Lower leg skin (tissue), 3 donors: ENCODE measurements at regions not wholly inside any gene's neighbourhood (a gene's known extent, or its start where the extent isn't known, plus 50 kb on each side); places are given as distances from the start of the nearest gene placed in this dataset.
"Not testable (repeated sequence)": the region's sequence is repeated elsewhere in the genome, so short reads cannot be mapped to it uniquely, and the experiment has no call there.

Experiments used
- POLR2A ChIP-seq, 2 donors: fragments of 450-650 bp; IDR thresholded peaks; one replicate each; pipeline ENCODE4 v1.6.1; 2016 to 2017; ENCODE audit warnings: antibody characterized with exemption in 2 of 2, mild to moderate bottlenecking in 1 of 2, moderate library complexity in 1 of 2
- TF ChIP-seq, protein P1 (sequence below), 3 donors: fragments of 450-650 bp; IDR thresholded peaks; one replicate each; pipeline ENCODE4 v1.5.1; 2016; ENCODE audit warnings: antibody characterized with exemption in 3 of 3, mild to moderate bottlenecking in 3 of 3, moderate library complexity in 2 of 3

DNA sequence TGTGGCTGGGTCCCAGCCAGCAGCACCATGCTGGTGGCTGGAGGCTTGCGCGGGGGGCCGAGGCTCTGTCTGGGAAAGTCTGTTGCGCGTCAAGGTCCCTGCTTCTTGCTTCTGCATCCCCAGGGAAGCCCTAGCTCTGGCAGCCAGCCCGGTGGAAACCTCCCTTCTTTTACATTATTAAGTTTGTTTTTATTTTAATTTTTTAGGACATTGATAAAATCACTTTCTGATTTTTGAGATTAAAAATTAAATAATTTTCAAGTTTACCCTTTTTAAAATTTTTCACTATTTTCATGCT, 81.6 kb downstream of the TRIM51G start:
- TF ChIP-seq, protein P1, sequence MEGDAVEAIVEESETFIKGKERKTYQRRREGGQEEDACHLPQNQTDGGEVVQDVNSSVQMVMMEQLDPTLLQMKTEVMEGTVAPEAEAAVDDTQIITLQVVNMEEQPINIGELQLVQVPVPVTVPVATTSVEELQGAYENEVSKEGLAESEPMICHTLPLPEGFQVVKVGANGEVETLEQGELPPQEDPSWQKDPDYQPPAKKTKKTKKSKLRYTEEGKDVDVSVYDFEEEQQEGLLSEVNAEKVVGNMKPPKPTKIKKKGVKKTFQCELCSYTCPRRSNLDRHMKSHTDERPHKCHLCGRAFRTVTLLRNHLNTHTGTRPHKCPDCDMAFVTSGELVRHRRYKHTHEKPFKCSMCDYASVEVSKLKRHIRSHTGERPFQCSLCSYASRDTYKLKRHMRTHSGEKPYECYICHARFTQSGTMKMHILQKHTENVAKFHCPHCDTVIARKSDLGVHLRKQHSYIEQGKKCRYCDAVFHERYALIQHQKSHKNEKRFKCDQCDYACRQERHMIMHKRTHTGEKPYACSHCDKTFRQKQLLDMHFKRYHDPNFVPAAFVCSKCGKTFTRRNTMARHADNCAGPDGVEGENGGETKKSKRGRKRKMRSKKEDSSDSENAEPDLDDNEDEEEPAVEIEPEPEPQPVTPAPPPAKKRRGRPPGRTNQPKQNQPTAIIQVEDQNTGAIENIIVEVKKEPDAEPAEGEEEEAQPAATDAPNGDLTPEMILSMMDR (IDR thresholded peaks at IDR 0.05): not testable (repeated sequence)
- TF ChIP-seq POLR2A (IDR thresholded peaks at IDR 0.05): not testable (repeated sequence)
